ENCODE measurements at regions not wholly inside any gene's neighbourhood (a gene's known extent, or its start where the extent isn't known, plus 50 kb on each side); places are given as distances from the start of the nearest gene placed in this dataset.
"Not testable (repeated sequence)": the region's sequence is repeated elsewhere in the genome, so short reads cannot be mapped to it uniquely, and the experiment has no call there.

DNA sequence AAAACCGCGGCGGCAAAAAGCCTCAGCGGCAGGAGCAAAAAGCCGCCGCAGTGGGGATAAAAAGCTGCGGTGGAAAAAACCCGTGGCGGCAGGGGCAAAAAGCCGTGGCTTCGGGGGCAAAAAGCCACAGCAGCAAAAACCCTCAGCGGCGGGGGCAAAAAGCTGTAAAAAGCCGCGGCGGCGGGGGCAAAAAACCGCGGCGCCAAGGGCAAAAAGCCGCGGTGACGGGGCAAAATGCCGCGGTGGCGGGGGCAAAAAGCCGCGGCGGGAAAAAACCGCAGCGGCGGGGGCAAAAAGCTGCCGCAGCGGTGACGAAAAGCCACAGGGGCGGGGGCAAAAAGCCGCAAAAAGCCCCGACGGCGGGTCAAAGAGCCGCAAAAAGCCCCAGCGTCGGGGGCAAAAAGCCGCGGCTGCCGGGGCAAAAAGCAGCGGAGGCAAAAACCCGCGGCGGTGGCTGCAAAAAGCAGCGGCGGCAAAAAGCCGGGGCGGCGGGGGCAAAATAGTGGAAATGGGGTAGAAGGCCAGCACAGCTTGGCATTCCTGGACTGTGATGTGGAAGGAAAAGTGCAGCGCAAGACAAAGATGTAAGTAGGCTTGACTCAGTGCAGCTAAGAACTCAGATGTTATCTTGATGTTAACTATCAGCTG lies 151.8 kb downstream of the ANKRD30BL start:
- no peak for TF ChIP-seq GABPA (IDR thresholded peaks at IDR 0.05; ENCODE audit: low read depth)
- no peak for TF ChIP-seq SPI1 (IDR thresholded peaks at IDR 0.05; ENCODE audit: borderline replicate concordance, low read depth)
- TF ChIP-seq, protein P1, sequence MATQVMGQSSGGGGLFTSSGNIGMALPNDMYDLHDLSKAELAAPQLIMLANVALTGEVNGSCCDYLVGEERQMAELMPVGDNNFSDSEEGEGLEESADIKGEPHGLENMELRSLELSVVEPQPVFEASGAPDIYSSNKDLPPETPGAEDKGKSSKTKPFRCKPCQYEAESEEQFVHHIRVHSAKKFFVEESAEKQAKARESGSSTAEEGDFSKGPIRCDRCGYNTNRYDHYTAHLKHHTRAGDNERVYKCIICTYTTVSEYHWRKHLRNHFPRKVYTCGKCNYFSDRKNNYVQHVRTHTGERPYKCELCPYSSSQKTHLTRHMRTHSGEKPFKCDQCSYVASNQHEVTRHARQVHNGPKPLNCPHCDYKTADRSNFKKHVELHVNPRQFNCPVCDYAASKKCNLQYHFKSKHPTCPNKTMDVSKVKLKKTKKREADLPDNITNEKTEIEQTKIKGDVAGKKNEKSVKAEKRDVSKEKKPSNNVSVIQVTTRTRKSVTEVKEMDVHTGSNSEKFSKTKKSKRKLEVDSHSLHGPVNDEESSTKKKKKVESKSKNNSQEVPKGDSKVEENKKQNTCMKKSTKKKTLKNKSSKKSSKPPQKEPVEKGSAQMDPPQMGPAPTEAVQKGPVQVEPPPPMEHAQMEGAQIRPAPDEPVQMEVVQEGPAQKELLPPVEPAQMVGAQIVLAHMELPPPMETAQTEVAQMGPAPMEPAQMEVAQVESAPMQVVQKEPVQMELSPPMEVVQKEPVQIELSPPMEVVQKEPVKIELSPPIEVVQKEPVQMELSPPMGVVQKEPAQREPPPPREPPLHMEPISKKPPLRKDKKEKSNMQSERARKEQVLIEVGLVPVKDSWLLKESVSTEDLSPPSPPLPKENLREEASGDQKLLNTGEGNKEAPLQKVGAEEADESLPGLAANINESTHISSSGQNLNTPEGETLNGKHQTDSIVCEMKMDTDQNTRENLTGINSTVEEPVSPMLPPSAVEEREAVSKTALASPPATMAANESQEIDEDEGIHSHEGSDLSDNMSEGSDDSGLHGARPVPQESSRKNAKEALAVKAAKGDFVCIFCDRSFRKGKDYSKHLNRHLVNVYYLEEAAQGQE (IDR thresholded peaks at IDR 0.05; ENCODE audit: insufficient replicate concordance, low read depth) = no peak
- TF ChIP-seq, protein P2, sequence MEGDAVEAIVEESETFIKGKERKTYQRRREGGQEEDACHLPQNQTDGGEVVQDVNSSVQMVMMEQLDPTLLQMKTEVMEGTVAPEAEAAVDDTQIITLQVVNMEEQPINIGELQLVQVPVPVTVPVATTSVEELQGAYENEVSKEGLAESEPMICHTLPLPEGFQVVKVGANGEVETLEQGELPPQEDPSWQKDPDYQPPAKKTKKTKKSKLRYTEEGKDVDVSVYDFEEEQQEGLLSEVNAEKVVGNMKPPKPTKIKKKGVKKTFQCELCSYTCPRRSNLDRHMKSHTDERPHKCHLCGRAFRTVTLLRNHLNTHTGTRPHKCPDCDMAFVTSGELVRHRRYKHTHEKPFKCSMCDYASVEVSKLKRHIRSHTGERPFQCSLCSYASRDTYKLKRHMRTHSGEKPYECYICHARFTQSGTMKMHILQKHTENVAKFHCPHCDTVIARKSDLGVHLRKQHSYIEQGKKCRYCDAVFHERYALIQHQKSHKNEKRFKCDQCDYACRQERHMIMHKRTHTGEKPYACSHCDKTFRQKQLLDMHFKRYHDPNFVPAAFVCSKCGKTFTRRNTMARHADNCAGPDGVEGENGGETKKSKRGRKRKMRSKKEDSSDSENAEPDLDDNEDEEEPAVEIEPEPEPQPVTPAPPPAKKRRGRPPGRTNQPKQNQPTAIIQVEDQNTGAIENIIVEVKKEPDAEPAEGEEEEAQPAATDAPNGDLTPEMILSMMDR (IDR thresholded peaks at IDR 0.05; ENCODE audit: insufficient read depth, low read length) = no peak
- no peak for TF ChIP-seq POLR2AphosphoS5 (IDR thresholded peaks at IDR 0.05; ENCODE audit: low read depth)
- Histone ChIP-seq H3K4me3 (replicated peaks; ENCODE audit: insufficient read depth, low read length) (no peak overlapping the region), H3K27ac (replicated peaks) (no peak overlapping the region), H3K27me3 (ENCODE audit: insufficient read depth, poor library complexity, severe bottlenecking) (peaks cover 11% of the 10 kb centered on the region)
- no peak for DNase-seq (ENCODE audit: low read depth in 1 of 2, low spot score in 1 of 2)

DNA sequence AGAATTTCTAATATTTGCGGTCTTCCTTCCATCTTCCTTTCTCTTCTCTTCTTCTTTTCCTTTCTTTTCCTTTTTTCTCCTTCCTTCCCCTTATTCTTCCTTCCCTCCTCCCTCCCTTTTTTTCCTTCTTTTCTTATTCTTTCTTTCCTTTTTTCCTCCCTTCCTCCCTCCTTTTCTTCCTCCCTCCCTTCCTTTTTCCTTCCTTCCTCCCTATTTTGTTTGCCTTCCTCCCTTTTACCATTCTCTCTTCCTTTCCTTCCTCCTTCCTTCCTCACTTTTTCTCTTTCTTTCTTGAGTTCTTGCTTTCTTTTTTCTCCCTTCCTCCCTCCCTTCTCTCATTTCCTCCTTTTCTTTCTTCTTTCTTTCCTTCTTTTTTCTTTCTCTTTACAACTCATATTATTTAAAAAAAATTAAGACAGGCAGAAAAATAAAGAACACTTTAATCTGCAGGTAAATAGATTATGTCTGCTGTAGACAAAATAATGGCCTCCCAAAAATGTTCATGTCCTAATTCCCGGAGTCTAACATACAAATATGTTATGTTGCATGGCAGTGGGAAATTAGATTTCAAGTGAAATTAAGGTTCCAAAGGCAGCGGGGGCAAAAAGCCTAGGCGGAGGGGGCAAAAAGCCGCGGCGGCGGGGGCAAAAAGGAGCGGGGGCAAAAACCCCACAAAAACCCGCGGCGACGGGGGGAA lies 152.4 kb downstream of the ANKRD30BL start:
- TF ChIP-seq, protein P2 (IDR thresholded peaks at IDR 0.05; ENCODE audit: insufficient read depth, low read length) = no peak
- TF ChIP-seq GABPA (IDR thresholded peaks at IDR 0.05; ENCODE audit: low read depth) = no peak
- TF ChIP-seq, protein P1 (IDR thresholded peaks at IDR 0.05; ENCODE audit: insufficient replicate concordance, low read depth) = no peak

DNA sequence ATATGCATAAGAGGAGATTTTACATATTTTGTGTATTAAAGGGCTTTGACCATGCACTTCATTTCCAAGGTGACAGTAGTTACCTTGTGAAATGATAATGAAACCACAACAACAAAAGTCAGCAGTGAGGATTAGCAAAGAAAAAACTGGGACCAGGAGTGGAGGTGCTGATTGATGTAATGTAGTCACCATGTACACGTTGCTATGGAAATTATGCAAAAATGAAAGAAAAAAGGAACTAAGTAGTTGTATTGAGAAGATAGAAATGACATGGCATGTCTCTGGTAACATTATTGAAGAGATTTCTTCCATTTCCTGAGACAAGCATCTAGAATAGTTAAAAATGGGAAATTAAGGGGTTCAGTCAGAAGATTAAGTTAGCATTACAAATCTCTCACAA lies 171.0 kb downstream of the ANKRD30BL start:
- not testable (repeated sequence) for H3K4me3 ChIP-seq (replicated peaks; ENCODE audit: insufficient read depth, low read length); H3K27ac ChIP-seq (replicated peaks); H3K27me3 ChIP-seq (ENCODE audit: insufficient read depth, poor library complexity, severe bottlenecking); DNase-seq (ENCODE audit: low read depth in 1 of 2, low spot score in 1 of 2)

More for the DNA sequence above, 152.4 kb downstream of the ANKRD30BL start:
- no peak for DNase-seq (ENCODE audit: low read depth in 1 of 2, low spot score in 1 of 2)
- H3K27me3 ChIP-seq (ENCODE audit: insufficient read depth, poor library complexity, severe bottlenecking) = peaks cover 11% of the 10 kb centered on the region
- no peak overlapping the region for H3K27ac ChIP-seq (replicated peaks)
- H3K4me3 ChIP-seq (replicated peaks; ENCODE audit: insufficient read depth, low read length) = no peak overlapping the region

GRCh38 chr2:131966671-131967070 lies 195.1 kb downstream of the ANKRD30BL start:
- not testable (repeated sequence) for H3K4me3 ChIP-seq (replicated peaks; ENCODE audit: insufficient read depth, low read length)

GRCh38 chr2:131966256-131966655 lies 195.5 kb downstream of the ANKRD30BL start:
- Histone ChIP-seq H3K27me3 (ENCODE audit: insufficient read depth, poor library complexity, severe bottlenecking) (no peaks in the 10 kb centered on the region), H3K4me3 (replicated peaks; ENCODE audit: insufficient read depth, low read length) (no peak overlapping the region), H3K27ac (replicated peaks) (no peak overlapping the region)
- TF ChIP-seq POLR2AphosphoS5 (IDR thresholded peaks at IDR 0.05; ENCODE audit: low read depth) = no peak
- no peak for TF ChIP-seq SPI1 (IDR thresholded peaks at IDR 0.05; ENCODE audit: borderline replicate concordance, low read depth)
- no peak for TF ChIP-seq GABPA (IDR thresholded peaks at IDR 0.05; ENCODE audit: low read depth)
- TF ChIP-seq, protein P1 (IDR thresholded peaks at IDR 0.05; ENCODE audit: insufficient replicate concordance, low read depth) = no peak
- TF ChIP-seq, protein P2 (IDR thresholded peaks at IDR 0.05; ENCODE audit: insufficient read depth, low read length) = no peak
- no peak for DNase-seq (ENCODE audit: low read depth in 1 of 2, low spot score in 1 of 2)

More at GRCh38 chr2:131966671-131967070, 195.1 kb downstream of the ANKRD30BL start:
- H3K27ac ChIP-seq (replicated peaks); DNase-seq (ENCODE audit: low read depth in 1 of 2, low spot score in 1 of 2); H3K27me3 ChIP-seq (ENCODE audit: insufficient read depth, poor library complexity, severe bottlenecking): not testable (repeated sequence)

Measured in HL-60 (cell line).